SK-N-SH treated with all-trans-retinoic acid at 6 μM for 48 hours (cell line): ENCODE measurements at regions not wholly inside any gene's neighbourhood (a gene's known extent, or its start where the extent isn't known, plus 50 kb on each side); places are given as distances from the start of the nearest gene placed in this dataset.

ENCODE experiments used
- ESRRG ChIP-seq: fragments of 250-450 bp; sonication (Bioruptor Pico); IDR thresholded peaks from 2 replicates; pipeline ENCODE4 v1.6.1; 2021; ENCODE audit warnings: mild to moderate bottlenecking
- TF ChIP-seq, protein P1 (sequence below): fragments of 250-450 bp; sonication (Bioruptor Pico); IDR thresholded peaks from 2 replicates; pipeline ENCODE4 v1.8.0; 2021; ENCODE audit warnings: low read depth, mild to moderate bottlenecking, moderate library complexity, borderline replicate concordance

DNA sequence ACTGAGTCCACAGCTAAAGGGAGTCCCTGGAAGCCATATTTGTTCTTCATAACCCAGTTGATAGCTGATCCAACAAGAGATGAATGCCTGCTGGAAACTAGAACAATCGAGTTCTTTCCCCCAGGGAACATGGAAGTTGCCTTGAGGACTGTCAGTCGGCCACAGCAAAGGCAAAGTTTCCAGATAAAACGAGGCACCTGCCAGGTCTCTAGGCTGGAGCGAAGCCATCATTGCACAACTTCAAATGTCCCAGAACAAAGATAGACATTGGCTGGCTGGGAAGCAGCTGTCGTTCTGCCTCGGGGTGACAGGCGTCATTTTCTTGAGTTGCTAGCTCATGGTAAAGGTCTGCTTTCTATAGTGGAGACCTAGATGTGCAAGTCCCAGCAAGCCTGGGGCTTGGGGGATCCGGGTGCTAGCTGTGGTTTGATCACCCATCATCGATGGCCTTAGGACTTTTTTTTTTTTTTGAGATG lies 184.4 kb upstream of the ZNF217 start:
- no peak for TF ChIP-seq ESRRG (CRISPR knock-in tag)
- TF ChIP-seq, protein P1, sequence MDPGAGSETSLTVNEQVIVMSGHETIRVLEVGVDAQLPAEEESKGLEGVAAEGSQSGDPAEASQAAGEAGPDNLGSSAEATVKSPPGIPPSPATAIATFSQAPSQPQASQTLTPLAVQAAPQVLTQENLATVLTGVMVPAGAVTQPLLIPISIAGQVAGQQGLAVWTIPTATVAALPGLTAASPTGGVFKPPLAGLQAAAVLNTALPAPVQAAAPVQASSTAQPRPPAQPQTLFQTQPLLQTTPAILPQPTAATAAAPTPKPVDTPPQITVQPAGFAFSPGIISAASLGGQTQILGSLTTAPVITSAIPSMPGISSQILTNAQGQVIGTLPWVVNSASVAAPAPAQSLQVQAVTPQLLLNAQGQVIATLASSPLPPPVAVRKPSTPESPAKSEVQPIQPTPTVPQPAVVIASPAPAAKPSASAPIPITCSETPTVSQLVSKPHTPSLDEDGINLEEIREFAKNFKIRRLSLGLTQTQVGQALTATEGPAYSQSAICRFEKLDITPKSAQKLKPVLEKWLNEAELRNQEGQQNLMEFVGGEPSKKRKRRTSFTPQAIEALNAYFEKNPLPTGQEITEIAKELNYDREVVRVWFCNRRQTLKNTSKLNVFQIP (CRISPR knock-in tag) = no peak
